ENCODE measurements at regions not wholly inside any gene's neighbourhood (a gene's known extent, or its start where the extent isn't known, plus 50 kb on each side); places are given as distances from the start of the nearest gene placed in this dataset.

DNA sequence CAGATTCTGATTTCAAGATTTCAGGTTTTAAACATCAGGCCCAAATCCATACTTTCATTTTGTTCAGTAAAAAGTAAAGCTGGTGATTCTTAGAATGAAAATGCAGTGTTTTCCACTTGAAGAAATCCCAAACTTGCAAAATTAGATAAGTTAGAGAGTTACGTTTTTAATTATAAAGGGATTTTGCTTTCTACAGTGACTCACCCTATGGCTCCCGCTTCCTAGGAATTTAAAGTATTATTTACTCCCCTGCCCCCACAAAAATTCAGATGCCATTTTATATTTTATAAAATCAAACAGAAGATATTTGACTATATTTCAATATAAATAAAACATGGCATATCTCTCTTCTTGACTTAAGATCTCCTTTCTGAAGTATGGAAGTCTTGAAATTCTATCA, 402.9 kb downstream of the ZSWIM6 start:
- H3K27ac ChIP-seq (ENCODE audit: low read length) = no peak overlapping the region
- WGBS (ENCODE audit: insufficient coverage) = no CpG with 5 or more reads among the region's 2 CpGs
- H3K4me3 ChIP-seq (ENCODE audit: low read length) = no peak overlapping the region
- no peaks in the 10 kb centered on the region for H3K27me3 ChIP-seq (ENCODE audit: control insufficient read depth, insufficient read depth, low read length)
- no peak for DNase-seq
- no peaks in the 10 kb centered on the region for H3K36me3 ChIP-seq (ENCODE audit: control insufficient read depth, insufficient read depth, low read length)
- peaks cover 3% of the 10 kb centered on the region for H3K4me1 ChIP-seq (ENCODE audit: control insufficient read depth, insufficient read depth, low read length)
- H3K9me3 ChIP-seq (replicated peaks; ENCODE audit: control insufficient read depth, low read depth, low read length) = no peaks in the 10 kb centered on the region

DNA sequence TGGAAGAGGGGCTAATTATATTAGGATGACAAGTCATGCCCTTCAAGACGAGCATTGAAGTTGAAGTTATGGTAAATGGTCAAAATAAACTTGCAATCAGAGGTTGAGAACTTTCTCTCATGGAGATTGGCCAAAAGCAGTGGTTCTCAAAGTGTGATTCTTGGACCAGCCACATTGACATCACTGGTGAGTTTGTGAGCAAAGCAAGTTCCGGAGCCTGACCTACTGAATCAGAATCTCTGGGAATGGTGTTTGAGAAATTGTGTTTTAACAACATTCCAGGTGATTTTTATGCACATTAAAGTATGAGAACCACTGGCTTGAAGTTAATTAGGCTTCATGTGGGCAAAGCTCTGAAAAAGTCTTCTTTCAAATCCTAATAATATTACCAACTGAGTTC, 403.5 kb downstream of the ZSWIM6 start:
- no peaks in the 10 kb centered on the region for H3K27me3 ChIP-seq (ENCODE audit: control insufficient read depth, insufficient read depth, low read length)
- 80% methylated on average over 1 of the region's 2 CpGs for WGBS (ENCODE audit: insufficient coverage)
- no peaks in the 10 kb centered on the region for H3K36me3 ChIP-seq (ENCODE audit: control insufficient read depth, insufficient read depth, low read length)
- no peak overlapping the region for H3K27ac ChIP-seq (ENCODE audit: low read length)
- no peaks in the 10 kb centered on the region for H3K9me3 ChIP-seq (replicated peaks; ENCODE audit: control insufficient read depth, low read depth, low read length)
- peaks cover 3% of the 10 kb centered on the region for H3K4me1 ChIP-seq (ENCODE audit: control insufficient read depth, insufficient read depth, low read length)
- H3K4me3 ChIP-seq (ENCODE audit: low read length) = no peak overlapping the region
- DNase-seq = no peak

DNA sequence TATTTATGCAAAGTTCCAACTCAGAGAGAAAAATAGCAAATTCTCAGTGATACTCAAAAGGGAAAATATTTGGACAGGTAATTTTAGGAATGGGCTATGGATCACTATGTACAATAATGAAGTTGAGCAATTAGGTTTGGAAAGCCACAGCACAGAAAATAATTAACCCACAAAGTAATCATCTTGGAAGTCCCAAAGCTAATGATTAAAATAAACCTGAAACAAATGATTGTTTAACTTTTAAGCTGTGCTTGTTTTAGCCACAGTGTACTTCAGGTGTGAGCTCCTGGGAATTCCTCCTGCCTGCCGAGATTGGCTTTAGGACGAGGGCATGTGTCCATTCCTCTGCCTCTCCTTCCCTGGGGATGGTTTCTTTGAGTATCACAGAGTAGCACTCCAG, 403.9 kb downstream of the ZSWIM6 start:
- no peaks in the 10 kb centered on the region for H3K36me3 ChIP-seq (ENCODE audit: control insufficient read depth, insufficient read depth, low read length)

DNA sequence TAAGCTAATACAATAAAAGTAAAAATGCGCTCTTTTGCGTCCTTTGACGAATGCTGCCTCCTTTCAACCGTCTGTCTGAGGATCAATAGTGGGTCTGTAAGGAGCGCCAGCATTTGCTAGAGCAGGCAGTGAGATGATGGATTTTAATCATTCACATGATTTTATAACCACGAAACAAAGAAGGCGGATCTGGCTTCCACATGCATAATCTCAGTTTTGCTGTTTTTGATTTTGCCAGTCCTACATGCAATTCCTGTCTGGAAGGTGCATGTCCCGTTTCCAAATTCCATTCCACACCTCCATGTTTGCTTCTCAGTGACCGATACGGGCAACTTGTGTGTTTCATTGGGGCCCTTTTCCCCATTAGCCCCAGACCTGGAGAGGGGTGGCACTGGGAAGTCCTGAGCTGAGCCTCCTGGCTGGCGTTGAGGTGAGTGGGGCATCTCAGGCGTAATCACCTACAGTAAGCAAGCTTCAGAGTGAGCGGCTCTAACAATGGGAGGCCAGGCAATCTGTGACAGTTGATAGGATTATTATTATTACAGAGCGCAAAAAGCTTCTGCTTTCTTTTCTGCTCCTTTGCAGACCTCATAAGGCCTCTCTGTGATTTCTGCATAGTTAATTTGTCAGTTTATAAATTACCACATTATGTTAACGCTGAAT, 405.4 kb downstream of the ZSWIM6 start:
- no peak for DNase-seq
- Histone ChIP-seq H3K36me3 (ENCODE audit: control insufficient read depth, insufficient read depth, low read length) (no peaks in the 10 kb centered on the region), H3K27me3 (ENCODE audit: control insufficient read depth, insufficient read depth, low read length) (no peaks in the 10 kb centered on the region), H3K9me3 (replicated peaks; ENCODE audit: control insufficient read depth, low read depth, low read length) (no peaks in the 10 kb centered on the region), H3K4me1 (ENCODE audit: control insufficient read depth, insufficient read depth, low read length) (peaks cover 3% of the 10 kb centered on the region), H3K27ac (ENCODE audit: low read length) (no peak overlapping the region), H3K4me3 (ENCODE audit: low read length) (no peak overlapping the region)
- 59% methylated on average over 2 of the region's 15 CpGs for WGBS (ENCODE audit: insufficient coverage)

More for the DNA sequence above, 403.9 kb downstream of the ZSWIM6 start:
- no peaks in the 10 kb centered on the region for H3K27me3 ChIP-seq (ENCODE audit: control insufficient read depth, insufficient read depth, low read length)
- no peak overlapping the region for H3K4me3 ChIP-seq (ENCODE audit: low read length)
- H3K9me3 ChIP-seq (replicated peaks; ENCODE audit: control insufficient read depth, low read depth, low read length) = no peaks in the 10 kb centered on the region
- 62% methylated on average over 2 of the region's 2 CpGs for WGBS (ENCODE audit: insufficient coverage)
- peaks cover 3% of the 10 kb centered on the region for H3K4me1 ChIP-seq (ENCODE audit: control insufficient read depth, insufficient read depth, low read length)
- no peak for DNase-seq
- no peak overlapping the region for H3K27ac ChIP-seq (ENCODE audit: low read length)

DNA sequence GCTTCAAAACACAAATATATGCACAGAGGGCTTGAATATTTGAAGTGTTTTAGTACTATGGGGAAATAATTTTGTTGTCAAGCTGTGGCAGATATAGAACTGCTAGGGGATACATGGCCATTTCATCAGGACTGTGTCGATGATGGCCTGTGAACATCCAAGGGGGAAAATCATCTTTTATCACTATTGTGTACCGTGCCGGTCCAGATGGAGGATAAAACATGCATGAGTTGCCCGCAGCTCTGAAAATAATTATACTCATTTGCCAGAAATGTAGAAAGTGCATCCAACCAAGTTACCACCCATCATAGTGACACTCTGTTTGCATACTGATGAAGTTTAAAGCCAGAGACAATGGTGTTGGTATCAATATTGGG, 405.9 kb downstream of the ZSWIM6 start:
- Histone ChIP-seq H3K36me3 (ENCODE audit: control insufficient read depth, insufficient read depth, low read length) (no peaks in the 10 kb centered on the region), H3K27me3 (ENCODE audit: control insufficient read depth, insufficient read depth, low read length) (no peaks in the 10 kb centered on the region), H3K4me3 (ENCODE audit: low read length) (no peak overlapping the region), H3K4me1 (ENCODE audit: control insufficient read depth, insufficient read depth, low read length) (peaks cover 3% of the 10 kb centered on the region), H3K9me3 (replicated peaks; ENCODE audit: control insufficient read depth, low read depth, low read length) (no peaks in the 10 kb centered on the region), H3K27ac (ENCODE audit: low read length) (no peak overlapping the region)
- 94% methylated on average over 3 of the region's 4 CpGs for WGBS (ENCODE audit: insufficient coverage)
- DNase-seq = no peak

DNA sequence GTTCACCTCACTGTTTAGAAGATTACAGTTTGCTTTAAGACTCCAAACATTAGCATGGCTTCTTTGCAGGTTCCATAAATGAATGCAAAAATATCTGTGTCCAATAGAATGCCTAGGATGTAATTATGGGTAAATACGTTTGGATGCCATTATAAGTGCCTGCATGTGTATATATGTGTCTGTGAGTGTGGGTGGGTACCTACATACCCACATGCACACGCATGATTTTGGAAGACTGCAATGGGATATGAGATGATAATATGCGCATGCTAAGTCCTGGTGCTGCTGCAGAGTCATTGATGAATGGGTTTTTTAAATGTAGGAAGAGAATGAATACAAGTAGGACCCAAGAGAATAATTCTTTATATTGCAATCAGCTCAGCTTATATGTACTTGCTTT, 406.4 kb downstream of the ZSWIM6 start:
- WGBS (ENCODE audit: insufficient coverage) = 96% methylated on average over 3 of the region's 3 CpGs
- Histone ChIP-seq H3K9me3 (replicated peaks; ENCODE audit: control insufficient read depth, low read depth, low read length) (no peaks in the 10 kb centered on the region), H3K27ac (ENCODE audit: low read length) (no peak overlapping the region)

DNA sequence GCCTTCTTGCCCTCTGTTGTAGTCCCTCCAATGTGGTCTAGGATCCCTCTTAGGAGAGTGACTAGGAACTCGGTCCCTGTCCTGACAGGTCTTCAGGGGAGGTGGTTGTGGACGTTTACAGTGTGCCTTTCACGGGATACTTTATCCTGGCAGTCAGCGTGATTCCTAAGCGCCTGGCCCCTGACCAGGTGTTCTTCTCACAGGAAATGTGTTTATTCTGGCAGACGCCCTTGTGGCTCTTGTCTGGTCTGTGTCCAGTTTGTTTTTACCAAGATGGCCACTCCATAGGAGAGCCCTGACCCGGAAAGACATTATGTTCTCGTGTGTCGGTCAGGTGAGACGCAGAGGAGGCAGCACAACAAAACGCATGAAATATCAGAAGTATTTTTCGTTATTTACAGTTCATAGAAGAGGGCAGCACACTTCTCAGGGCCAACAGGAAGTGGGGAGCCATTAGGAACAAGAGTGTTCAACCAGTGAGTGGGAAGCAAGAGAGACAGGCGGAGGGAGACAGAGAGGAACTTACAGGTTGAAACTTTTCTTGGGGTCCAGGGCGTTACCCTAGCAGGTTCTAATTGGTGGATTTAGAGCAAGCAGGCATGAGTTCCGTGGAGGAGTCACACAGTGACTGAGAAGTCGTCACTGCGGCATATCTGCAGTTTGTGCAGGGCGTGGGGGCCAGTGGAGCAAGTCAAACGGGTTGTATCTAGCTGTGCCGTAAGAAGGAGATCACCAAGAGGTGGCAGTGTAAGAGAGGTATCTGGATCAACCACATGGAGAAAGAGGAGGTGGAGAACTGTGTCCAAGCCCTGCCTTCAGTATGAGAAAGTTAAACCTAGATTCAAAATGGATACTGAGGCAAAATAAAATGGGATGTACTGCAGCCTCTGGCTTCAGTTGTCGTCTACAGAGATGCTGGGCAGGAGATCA, 412.9 kb downstream of the ZSWIM6 start:
- WGBS (ENCODE audit: insufficient coverage) = 79% methylated on average over 19 of the region's 21 CpGs
- Histone ChIP-seq H3K36me3 (ENCODE audit: control insufficient read depth, insufficient read depth, low read length) (no peaks in the 10 kb centered on the region), H3K4me3 (ENCODE audit: low read length) (no peak overlapping the region), H3K27ac (ENCODE audit: low read length) (no peak overlapping the region), H3K27me3 (ENCODE audit: control insufficient read depth, insufficient read depth, low read length) (no peaks in the 10 kb centered on the region), H3K4me1 (ENCODE audit: control insufficient read depth, insufficient read depth, low read length) (no peaks in the 10 kb centered on the region), H3K9me3 (replicated peaks; ENCODE audit: control insufficient read depth, low read depth, low read length) (no peaks in the 10 kb centered on the region)
- DNase-seq = no peak

More for the DNA sequence above, 406.4 kb downstream of the ZSWIM6 start:
- Histone ChIP-seq H3K27me3 (ENCODE audit: control insufficient read depth, insufficient read depth, low read length) (no peaks in the 10 kb centered on the region), H3K4me3 (ENCODE audit: low read length) (no peak overlapping the region), H3K36me3 (ENCODE audit: control insufficient read depth, insufficient read depth, low read length) (no peaks in the 10 kb centered on the region), H3K4me1 (ENCODE audit: control insufficient read depth, insufficient read depth, low read length) (peaks cover 3% of the 10 kb centered on the region)
- DNase-seq = no peak

DNA sequence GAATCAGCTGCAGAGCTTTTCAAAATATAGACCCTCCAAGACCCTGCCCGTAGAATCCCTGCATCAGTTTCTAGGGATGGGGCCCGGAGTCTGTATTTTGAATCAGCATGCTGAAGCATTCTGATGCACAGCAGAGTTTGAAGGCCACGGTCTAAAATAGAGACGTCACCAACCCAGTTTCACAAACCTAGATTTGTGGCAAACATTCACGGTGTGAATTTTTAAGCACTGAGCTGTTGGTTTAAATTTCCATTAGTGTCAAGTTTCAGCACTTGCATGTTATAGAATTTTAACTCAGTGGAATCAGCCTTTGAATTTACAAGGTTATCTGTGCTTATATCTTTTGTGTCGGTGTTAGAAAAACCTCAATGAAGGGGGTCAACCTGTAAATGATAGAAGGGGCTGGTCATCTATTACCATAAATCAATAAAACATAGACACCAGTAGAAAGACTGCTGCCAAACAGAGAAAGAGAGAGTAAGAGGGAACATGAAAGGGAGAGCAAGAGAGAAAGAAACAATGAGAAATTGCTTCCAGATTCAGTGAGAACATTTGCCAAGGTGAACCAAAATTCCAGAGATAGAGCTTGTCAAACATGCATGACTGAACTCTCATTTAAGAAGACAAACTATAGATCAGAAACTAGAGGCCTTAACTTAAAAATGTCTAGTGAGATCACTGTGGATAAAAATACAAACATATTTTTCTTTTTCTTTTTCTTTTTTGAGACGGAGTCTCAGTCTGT, 414.9 kb downstream of the ZSWIM6 start:
- WGBS (ENCODE audit: insufficient coverage) = 68% methylated on average over 6 of the region's 7 CpGs
- Histone ChIP-seq H3K27ac (ENCODE audit: low read length) (no peak overlapping the region), H3K36me3 (ENCODE audit: control insufficient read depth, insufficient read depth, low read length) (no peaks in the 10 kb centered on the region), H3K9me3 (replicated peaks; ENCODE audit: control insufficient read depth, low read depth, low read length) (no peaks in the 10 kb centered on the region), H3K4me3 (ENCODE audit: low read length) (no peak overlapping the region), H3K4me1 (ENCODE audit: control insufficient read depth, insufficient read depth, low read length) (no peaks in the 10 kb centered on the region), H3K27me3 (ENCODE audit: control insufficient read depth, insufficient read depth, low read length) (no peaks in the 10 kb centered on the region)
- DNase-seq = peak; percentile 38

DNA sequence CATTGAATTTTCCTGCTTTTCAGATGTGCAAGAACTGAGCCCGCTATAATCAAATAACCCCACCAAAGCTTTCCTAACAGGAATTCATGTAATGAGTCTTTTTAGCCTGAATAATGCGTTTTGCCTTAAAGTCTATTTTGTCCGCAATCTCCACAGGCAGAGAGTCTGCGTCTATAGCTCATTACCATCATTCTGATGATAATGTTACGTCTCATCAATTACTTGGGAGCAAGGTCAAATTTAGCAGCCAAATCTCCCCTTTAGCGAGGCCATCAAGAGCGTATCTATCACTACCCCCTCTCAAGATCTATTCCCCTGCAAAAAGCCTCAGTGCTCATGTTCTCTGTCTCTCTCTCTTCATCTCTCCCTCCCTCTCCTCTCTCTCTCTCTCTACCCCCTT, 416.1 kb downstream of the ZSWIM6 start:
- Histone ChIP-seq H3K9me3 (replicated peaks; ENCODE audit: control insufficient read depth, low read depth, low read length) (no peaks in the 10 kb centered on the region), H3K27ac (ENCODE audit: low read length) (no peak overlapping the region), H3K27me3 (ENCODE audit: control insufficient read depth, insufficient read depth, low read length) (no peaks in the 10 kb centered on the region), H3K36me3 (ENCODE audit: control insufficient read depth, insufficient read depth, low read length) (no peaks in the 10 kb centered on the region), H3K4me3 (ENCODE audit: low read length) (no peak overlapping the region), H3K4me1 (ENCODE audit: control insufficient read depth, insufficient read depth, low read length) (no peaks in the 10 kb centered on the region)
- WGBS (ENCODE audit: insufficient coverage) = 86% methylated on average over 7 of the region's 7 CpGs
- no peak for DNase-seq

DNA sequence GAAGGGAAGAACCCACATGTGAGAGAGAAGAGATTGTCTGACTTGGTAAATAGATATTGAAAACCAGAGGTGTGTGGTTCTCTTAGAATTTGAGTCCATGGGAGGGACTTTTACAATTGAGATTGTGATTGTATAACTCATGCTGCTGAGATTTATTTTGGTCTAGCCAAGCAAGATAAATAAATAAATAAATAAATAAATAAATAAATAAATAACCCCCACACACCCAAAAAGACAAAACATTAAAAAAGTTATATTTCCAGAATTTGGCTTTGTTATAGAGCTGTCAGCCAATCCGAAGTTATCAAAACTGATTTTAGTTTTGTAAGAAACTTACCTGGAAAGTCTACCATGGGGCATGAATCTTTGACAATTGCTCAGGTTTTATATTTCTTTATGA, 416.6 kb downstream of the ZSWIM6 start:
- WGBS (ENCODE audit: insufficient coverage) = no CpG with 5 or more reads among the region's 1 CpG
- H3K9me3 ChIP-seq (replicated peaks; ENCODE audit: control insufficient read depth, low read depth, low read length) = no peaks in the 10 kb centered on the region
- H3K36me3 ChIP-seq (ENCODE audit: control insufficient read depth, insufficient read depth, low read length) = no peaks in the 10 kb centered on the region
- H3K27ac ChIP-seq (ENCODE audit: low read length) = no peak overlapping the region
- no peaks in the 10 kb centered on the region for H3K4me1 ChIP-seq (ENCODE audit: control insufficient read depth, insufficient read depth, low read length)
- DNase-seq = no peak
- no peaks in the 10 kb centered on the region for H3K27me3 ChIP-seq (ENCODE audit: control insufficient read depth, insufficient read depth, low read length)
- H3K4me3 ChIP-seq (ENCODE audit: low read length) = no peak overlapping the region
